NCI-H748 treated with DMSO at 0.1 percent for 48 hours (cell line): ENCODE measurements at regions not wholly inside any gene's neighbourhood (a gene's known extent, or its start where the extent isn't known, plus 50 kb on each side); places are given as distances from the start of the nearest gene placed in this dataset.
"Not testable (repeated sequence)": the region's sequence is repeated elsewhere in the genome, so short reads cannot be mapped to it uniquely, and the experiment has no call there.

Experiments used
- DNase-seq: peaks from one replicate; lab custom pipeline; 2025; lab: John Stamatoyannopoulos, UW

DNA sequence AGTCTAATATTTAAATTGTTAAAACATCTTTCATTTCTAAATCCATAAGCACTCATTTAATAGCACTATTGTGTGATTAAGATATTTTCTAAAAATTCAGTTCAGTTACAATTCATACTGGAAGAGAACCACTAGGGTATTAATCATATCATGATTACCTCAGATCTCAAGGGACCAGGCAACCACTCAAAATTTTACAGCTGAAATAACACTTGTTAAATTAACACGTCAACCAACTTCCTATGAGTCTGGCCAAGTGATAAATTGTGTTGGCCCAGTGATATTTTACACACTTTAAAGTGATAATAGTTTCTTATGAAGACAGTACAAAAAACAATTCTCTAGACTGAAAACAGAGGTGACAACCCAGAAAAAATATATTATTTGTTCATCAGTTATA is 869.0 kb upstream of the ADGRB3 start:
- DNase-seq, result no peak

DNA sequence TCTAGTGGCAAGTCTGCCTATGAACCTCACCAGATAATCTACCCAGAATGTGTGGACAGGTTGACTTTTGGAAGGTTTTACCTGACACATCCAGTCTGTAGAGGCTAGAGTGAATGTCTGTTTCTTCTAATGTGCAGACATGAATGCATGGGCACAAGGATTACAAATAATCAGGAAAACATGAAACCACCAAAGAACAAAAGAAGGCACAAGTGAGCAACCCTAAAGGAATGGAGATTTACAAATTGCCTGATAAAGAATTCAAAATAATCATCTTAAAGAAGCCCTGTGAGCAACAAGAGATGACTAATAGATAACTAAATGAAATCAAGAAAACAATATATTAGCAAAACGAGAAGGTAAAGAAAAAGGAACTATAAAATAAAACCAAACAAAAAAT is 876.1 kb upstream of the ADGRB3 start:
- no peak for DNase-seq

DNA sequence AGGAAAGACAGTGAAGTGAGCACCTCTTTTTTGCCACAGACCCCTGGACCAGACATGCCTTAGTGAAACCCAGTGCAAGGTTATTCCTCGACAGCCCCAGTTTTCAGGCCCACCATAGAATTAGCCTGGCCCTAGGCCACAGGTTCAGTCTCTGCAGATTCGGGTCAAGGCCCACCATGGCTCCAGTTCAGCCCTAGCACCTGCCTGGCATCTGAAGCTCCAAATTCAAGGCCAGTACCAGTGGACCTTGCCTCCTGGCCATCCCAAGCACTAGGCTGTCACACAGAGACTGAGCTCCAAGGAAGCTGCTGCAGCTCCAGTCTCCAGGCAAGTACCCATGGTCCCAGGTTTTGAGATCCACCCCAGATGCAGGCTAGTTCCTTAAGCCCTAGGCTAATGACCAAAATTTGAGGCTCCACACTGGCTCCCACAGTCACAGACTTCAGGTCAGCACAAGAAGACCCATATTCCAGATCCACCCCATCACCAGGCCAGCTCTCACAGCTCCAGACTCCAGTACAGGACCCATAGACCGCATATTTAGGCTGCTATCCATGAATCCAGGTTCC is 877.5 kb upstream of the ADGRB3 start:
- DNase-seq, result no peak

DNA sequence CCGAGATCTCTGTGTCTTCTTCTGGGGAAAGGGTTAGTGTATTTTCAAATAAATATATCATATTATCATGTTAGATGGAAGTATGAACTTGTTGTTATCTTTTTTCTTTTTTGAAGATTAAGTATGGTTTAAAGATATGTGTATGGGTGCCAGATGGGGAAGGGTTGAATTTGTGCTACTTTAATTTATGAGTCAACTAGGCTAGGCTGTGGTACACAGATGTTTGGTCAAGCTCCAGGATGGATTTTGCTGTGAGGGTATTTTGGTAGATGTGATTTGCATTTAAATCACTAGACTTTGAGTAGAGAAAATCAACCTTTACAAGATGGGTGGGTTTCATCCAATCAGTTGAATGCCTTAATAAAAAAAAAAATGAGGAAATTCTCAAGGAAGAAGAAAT is 886.6 kb upstream of the ADGRB3 start:
- no peak for DNase-seq

DNA sequence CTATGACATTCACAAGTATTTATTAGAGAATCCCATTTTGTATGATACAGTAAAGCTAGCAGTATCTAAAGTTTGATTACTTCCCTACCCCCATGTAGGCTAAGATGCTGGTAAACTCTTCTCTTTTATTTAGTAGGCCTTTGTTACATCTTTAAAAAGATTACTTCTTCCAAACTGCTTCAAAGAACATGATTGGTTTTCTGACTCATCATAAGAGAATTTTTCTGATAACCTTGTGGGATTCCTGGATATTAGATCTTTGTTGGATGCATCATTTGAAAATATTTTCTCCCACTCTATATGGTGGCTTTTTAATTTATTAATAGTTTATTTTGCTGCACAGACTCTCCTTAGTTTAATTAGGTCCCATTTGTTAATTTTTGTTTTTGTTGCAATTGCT is 898.3 kb upstream of the ADGRB3 start:
- no peak for DNase-seq

DNA sequence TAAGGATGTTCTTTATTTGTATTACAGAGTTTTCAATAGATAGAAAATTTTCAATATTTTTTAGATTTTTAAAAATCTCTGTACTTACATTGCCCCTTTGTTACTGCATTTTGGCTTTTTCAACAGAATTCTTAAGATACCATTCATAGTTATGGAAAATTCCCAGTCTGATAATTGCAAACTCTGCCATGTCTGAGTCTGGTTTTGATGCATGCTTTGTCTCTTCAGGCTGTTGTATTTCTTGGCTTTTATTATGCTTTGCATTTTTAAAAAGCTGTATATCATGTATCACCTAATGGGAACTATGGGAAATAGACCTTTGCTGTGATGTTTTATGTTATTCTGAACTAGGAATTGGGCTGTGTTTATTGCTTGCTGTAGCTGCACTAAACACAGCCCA is 898.9 kb upstream of the ADGRB3 start:
- no peak for DNase-seq

DNA sequence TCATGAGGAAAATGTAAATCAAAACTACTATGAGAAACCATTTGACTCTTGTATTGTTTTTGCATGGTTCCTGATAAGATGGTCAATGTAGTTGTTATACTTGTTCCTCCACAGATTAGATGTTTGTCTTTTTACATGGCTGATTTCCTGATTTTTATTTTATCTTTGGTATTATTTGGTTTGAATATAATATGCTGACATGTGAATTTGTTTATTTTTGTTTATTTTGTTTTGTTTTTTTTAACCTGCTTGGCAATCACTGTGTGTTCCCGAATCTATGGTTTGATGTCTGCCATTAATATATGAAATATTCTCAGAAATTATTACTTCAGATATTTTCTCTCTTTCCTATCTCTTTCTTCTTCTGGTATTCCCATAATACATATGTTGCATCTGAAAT is 899.5 kb upstream of the ADGRB3 start:
- DNase-seq, result no peak

DNA sequence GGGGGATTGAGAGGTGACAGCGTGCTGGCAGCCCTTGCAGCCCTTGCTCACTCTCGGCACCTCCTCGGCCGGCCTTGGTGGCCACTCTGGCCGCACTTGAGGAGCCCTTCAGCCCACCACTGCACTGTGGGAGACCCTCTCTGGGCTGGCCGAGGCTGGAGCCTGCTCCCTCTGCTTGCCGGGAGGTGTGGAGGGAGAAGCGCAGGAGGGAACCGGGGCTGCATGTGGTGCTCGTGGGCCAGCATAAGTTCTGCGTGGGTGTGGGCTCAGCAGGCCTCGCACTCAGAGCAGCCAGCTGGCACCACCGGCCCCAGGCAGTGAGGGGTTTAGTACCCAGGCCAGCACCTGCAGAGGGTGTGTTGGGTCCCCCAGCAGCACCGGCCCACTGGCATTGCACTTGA is 912.2 kb upstream of the ADGRB3 start:
- DNase-seq, result no peak

DNA sequence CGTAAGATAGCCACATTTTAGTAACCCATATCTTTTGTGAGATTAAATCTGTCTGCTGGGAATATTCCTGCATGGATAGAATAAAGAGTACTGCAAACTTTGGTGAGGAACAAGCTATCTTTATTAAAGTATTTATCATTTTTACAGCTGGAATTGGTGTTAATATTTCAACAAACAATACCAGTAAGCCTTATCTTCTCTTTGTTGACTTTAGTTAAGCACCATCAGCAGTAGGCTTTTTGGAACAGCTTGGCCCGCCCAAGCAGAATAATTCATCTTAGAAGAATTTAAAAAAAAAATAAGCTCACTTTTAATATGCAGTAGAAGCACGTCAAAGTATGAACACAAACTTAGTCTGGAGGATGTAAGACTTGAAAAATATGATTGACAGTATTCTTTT is 917.8 kb upstream of the ADGRB3 start:
- no peak for DNase-seq

DNA sequence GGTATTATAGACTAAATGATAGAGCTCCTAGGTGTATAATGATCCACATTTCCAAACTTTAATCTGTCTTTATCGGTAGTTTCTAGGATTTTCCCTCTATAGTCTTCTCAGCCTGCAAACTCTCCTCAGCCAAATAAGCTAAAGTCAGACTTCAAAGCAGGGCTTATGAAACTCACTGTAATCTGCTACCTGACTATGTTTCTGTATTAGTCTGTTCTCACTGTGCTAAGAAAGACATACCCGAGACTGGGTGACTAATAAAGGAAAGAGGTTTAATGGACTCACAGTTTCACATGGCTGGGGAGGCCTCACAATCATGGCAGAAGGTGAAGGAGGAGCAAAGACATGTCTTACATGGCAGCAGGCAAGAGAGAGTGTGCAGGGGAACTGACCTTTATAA is 928.7 kb upstream of the ADGRB3 start:
- no peak for DNase-seq

DNA sequence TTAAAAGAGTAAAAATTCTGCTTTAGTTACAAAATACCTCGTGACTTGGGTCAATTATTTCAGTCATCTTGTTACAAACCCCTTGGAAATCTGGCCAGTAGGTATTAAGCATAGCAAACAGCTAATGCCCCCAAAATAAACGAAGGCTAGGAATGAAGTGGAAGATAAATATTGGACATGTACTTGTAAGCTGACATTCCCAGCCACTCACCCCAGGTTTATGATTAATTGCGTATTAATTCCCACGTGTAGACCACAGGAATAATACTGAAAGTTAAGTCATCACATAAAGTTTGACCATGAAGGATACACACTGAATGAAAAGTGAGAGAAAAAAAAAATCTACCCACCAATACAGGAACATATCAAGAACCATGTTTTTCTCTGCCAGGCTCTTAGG is 936.5 kb upstream of the ADGRB3 start:
- peak; percentile 18 for DNase-seq

DNA sequence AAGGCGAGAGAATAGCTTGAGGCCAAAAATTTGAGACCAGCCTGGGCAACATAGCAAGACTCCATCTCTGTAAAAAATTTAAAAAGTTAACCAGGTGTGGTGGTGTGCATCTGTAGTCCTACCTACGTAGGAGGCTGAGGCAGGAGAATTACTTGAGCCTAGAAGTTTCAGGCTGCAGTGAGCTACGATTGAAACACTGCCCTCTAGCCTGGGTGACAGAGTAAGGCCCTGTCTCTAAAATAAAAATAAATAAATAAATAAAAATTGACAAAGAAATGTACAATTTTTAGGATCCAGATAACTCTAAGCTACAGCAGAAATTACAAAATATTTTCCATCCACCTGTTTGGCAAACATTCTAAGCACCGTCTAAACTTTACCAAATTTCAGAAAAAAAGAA is 941.0 kb upstream of the ADGRB3 start:
- DNase-seq, result no peak

DNA sequence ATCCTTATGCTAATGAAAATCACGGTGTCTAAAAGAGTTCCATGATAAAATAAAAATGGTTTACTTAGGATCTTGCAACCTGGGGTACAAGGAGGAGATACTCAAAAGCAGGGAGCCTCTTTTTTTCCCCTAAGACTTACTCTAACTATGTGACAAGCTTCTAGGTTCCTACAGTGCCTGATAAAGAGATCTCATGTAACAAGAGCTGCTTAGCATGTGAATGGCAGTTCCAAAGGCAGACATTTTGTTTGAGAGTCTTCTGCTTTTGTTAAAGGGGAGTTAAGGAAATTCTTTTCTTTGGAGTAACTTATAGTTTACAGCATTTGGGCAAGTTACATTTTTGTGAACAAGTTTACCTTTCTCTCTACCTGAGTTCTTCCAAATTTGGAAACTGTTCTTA is 945.8 kb upstream of the ADGRB3 start:
- DNase-seq, result no peak

DNA sequence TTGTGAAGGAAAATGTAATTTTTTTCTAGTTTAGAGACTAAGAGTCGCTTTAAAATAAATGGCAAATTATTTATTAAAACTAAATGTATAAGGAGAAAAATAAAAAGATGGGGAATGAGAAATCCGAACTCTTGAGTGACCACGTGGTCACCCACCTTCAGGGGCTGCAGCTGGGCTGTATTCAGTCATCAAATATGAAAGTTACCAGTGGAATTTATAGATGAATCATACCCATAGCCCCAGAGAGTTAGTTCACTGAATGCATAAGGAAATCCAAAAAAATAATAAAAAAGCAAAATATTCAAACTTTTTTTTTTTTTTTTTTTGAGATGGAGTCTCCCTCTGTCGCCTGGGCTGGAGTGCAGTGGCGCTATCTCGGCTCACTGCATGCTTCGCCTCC is 947.7 kb upstream of the ADGRB3 start:
- DNase-seq, result no peak

DNA sequence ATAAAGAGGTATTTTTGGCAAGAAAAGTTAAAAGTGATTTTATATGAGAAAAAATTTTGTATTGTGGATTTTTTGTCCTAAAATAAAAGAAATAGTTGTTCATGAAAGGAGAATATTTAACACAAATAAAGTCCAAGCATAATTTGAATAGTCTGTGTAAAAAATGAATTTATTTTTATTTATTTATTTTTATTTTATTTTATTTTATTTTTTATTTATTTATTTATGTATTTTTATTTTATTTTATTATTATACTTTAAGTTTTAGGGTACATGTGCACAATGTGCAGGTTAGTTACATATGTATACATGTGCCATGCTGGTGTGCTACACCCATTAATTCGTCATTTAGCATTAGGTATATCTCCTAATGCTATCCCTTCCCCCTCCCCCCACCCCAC is 948.9 kb upstream of the ADGRB3 start:
- DNase-seq, result not testable (repeated sequence)

DNA sequence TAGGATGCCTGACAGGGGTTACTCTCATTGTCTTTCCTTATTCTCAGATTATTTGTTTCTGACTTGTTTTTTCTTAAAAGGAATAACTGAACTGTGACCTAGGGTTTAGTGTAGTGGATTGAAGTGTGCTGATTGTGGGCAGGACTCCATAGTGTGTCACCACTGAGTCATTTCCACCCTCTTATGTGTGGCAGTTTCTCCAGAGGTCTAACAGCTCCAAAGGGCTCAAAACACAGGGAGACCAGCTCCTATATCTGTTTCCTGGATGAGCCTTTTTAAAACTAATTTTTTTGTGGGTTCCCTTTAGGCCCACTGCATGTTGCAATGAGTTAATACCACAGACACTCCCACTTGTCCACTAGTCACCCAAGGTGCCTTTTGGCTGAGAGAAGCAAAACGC is 951.1 kb upstream of the ADGRB3 start:
- no peak for DNase-seq

DNA sequence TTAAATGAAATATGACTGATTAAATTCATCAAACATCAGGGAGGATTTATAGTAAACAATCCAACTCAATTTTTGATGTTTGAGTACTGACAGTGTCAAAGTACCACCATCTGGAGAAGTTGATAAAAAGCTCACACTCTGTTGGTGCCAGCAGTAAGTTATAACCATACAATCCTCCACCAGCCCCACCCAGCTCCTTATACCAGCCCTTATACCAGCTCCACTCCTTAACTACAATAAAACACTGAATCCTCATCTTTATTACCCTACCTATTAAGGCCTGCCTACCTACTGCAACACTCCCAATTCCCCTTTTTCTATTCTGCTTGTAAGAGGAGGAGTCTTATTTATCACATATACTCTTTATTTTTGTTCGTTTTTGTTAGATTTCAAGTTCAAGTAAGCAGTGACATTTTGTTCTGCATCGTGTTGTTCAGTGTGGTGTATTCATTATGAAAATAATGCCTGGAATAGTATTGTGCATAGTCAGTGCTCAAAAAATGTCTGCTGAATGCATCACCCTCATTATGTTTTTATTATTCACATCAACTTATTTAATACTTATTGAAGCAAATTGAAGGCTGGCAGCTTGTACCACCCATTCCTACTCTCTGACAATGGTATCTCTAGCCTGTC is 954.7 kb upstream of the ADGRB3 start:
- no peak for DNase-seq

DNA sequence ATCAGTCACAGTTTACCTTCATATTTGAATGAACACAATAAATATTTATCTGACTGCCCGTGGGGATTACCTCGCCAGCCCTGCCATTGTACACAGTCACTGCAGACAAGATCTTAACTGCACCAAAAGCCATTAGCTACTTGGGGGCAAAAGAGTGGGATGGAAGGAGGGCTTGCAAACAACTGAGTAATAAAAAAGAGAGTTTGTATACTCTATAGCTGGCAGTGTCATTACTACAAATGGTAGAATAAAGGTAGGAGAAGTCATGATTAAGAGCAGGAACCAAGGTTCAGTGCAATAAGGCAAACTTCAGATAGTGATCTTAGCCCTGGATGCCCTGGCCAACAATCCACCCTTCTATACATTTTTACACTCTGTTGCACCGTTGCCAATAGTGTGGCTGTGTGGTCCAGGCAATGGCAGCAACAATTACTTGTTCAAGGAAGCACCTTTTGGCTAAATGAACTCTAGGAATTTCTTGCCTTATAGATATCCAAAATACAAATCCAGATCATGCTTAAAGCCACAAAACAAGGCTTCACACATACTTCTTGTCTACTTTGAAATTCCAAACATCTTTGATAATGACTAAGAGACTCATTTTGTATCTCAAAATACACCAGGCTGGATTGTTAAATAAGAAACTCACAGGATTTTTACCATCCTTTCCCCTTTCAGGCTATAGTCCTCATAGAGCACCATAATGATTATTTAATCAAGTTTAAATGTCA is 955.4 kb upstream of the ADGRB3 start:
- no peak for DNase-seq

DNA sequence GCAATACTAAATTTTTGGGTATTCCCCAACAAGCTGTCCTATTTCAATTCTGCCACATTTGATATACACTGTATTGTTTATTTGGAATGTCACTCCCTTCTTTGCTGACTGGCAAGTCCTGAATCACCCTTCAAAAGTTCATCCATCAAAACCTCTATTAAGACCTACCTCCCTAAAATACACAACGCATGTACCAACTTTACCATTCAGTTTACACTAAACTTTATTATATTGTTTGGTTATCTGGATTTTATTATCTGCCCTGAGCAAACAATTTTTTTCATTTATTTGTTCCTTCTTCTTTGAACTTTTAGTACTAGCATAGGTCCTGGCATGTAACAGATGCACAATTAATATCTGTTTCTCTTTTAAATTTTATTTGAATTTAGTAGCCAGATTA is 958.2 kb upstream of the ADGRB3 start:
- no peak for DNase-seq

DNA sequence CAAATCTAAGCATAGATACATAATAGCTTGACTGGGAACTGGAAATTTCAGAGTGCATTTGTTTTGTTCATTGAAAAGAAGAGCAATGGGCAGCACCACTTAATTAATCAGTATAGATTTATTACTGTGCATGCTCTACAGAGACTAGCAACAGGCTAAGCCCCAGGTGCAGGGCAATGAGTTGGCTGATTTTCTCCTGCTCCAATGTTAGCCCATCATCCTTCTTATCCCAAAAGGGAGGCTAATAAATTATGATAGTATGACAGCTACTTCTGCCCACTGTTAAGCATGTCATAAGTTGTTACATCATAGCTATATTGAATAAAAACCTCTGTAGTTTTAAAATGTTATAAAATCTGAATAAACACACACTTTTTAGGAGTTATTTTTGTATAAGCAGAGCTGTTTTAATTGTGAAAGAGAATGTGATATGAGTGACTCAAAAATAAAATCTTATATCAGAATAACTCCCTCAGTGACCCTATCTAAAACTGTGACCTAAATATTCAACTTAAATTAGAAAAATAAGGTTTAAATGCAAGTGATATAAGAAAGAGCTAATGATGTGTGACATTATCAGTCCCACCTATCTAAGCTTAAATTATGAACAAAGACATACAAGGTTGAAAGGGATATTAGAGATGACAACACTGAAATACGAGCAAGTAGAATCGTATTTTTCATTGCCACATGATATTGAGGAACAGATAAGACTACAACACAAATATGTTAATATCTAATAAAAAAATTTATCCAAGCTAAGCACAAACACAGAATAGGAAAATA is 967.3 kb upstream of the ADGRB3 start:
- DNase-seq, result no peak

DNA sequence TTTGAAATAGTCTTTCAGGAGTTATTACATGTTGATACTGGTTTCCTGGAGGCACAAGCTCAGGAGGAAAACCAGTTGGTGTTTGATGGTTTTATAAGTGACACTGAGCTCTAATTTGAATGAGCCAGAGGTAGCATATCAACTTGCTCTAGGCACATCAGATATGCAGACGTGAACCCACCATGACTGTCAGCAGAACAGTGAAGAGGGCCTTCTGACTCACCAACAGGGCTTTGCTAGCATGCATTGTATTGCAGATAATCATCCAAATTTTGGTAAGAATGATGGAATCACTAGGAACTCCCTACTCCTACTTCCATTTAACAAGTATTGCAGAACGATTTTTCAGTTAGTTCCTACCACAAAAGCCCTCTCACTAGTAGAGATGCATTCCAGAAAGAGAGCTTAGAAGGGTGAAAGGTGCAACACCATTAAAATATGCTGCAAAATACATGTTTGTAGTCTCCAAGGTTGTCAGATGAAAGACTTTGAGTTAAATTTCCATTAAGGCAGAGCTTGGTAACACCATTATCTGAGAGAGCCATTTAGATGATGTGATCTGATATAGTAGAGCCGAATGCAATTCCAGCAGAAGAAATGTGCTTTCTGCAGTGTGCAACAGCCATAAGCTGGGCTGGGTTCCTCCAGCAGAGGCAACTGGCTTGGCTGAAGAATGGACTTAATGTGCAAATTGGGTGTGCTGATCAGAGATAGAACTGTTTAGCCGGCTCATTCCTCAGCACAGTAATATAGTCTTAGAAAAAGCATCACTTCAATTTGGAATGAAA is 968.7 kb upstream of the ADGRB3 start:
- DNase-seq, result no peak

DNA sequence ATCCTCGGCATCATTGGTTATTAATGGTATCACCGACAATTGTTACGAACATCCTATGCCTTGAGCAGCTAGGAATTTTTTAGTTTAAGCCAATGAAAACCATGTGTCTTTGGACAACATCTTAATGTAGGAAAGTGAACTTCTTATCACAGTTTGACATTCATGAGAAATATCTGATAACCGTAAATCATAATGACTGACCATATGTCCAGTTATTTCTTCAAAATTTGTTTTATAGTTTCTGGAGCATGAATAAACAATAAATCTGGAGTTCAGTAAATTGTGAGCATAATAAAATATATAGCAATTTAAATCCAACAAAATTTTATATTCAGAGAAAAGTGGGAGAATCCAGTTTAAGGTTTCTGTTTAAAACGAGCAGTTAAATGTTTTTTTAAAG is 970.1 kb upstream of the ADGRB3 start:
- DNase-seq, result no peak
